GM23338 (cell line): ENCODE measurements at regions not wholly inside any gene's neighbourhood (a gene's known extent, or its start where the extent isn't known, plus 50 kb on each side); places are given as distances from the start of the nearest gene placed in this dataset.

Source experiments
- ATAC-seq: fragments of 200-7000 bp; cut with Tn5 transposase; 3 replicates; pipeline ENCODE4 v1.9.1; 2020
- DNase-seq: peaks from one replicate; pipeline ENCODE4 v3.0.0-alpha.2; 2015; ENCODE audit warnings: low spot score
- H2AFZ ChIP-seq: fragments of 200-600 bp; sonication (generic); 2 replicates; pipeline ENCODE4 v1.8.0; 2016; ENCODE audit warnings: antibody characterized with exemption, mild to moderate bottlenecking, moderate library complexity
- H3F3A ChIP-seq: fragments of 200-600 bp; sonication (generic); replicated peaks from 2 replicates; pipeline ENCODE4 v1.8.0; 2017; ENCODE audit warnings: antibody characterized with exemption, mixed run types, low read depth
- H3K27ac ChIP-seq: fragments of 200-600 bp; sonication (generic); 2 replicates; pipeline ENCODE4 v1.6.1; 2016; ENCODE audit warnings: low read depth
- H3K27me3 ChIP-seq: fragments of 200-600 bp; sonication (generic); 2 replicates; pipeline ENCODE4 v1.8.0; 2016; ENCODE audit warnings: mild to moderate bottlenecking, mixed run types, moderate library complexity; ENCODE audit not compliant: insufficient read depth
- H3K36me3 ChIP-seq: fragments of 200-600 bp; sonication (generic); 2 replicates; pipeline ENCODE4 v1.8.0; 2016; ENCODE audit warnings: mild to moderate bottlenecking; ENCODE audit not compliant: insufficient read depth
- H3K4me1 ChIP-seq: fragments of 200-600 bp; sonication (generic); 2 replicates; pipeline ENCODE4 v1.8.0; 2016; ENCODE audit warnings: mild to moderate bottlenecking, moderate library complexity; ENCODE audit not compliant: insufficient read depth
- H3K4me2 ChIP-seq: fragments of 200-600 bp; sonication (generic); 2 replicates; pipeline ENCODE4 v1.7.1; 2017; ENCODE audit warnings: mixed run types
- H3K4me3 ChIP-seq: fragments of 200-600 bp; sonication (generic); 2 replicates; pipeline ENCODE4 v1.6.1; 2016; ENCODE audit warnings: mixed run types
- H3K79me2 ChIP-seq: fragments of 200-600 bp; sonication (generic); replicated peaks from 2 replicates; pipeline ENCODE4 v1.8.0; 2017; ENCODE audit warnings: mild to moderate bottlenecking; ENCODE audit not compliant: insufficient read depth
- H3K9me2 ChIP-seq: fragments of 200-600 bp; sonication (generic); 2 replicates; pipeline ENCODE4 v1.8.0; 2017; ENCODE audit not compliant: insufficient read depth
- H4K20me1 ChIP-seq: fragments of 200-600 bp; sonication (generic); replicated peaks from 2 replicates; pipeline ENCODE4 v1.8.0; 2017; ENCODE audit warnings: mild to moderate bottlenecking; ENCODE audit not compliant: insufficient read depth
- H3K27ac Mint-ChIP-seq: 2 replicates; pipeline ENCODE4 v1.8.0; 2020; ENCODE audit warnings: inconsistent platforms, mild to moderate bottlenecking, moderate library complexity, mixed read lengths
- H3K27me3 Mint-ChIP-seq: 3 replicates; pipeline ENCODE4 v1.8.0; 2022; ENCODE audit warnings: low read depth, mild to moderate bottlenecking, moderate library complexity, mixed read lengths, inconsistent platforms; ENCODE audit not compliant: insufficient read depth, poor library complexity
- H3K36me3 Mint-ChIP-seq: 3 replicates; pipeline ENCODE4 v1.8.0; 2021; ENCODE audit warnings: low read depth, mild to moderate bottlenecking, inconsistent platforms, moderate library complexity, mixed read lengths
- H3K4me1 Mint-ChIP-seq: 3 replicates; pipeline ENCODE4 v1.8.0; 2020; ENCODE audit warnings: mild to moderate bottlenecking, inconsistent platforms, mixed read lengths
- H3K4me3 Mint-ChIP-seq: 3 replicates; pipeline ENCODE4 v1.8.0; 2021; ENCODE audit warnings: moderate library complexity, mild to moderate bottlenecking, inconsistent platforms, mixed read lengths
- H3K9me3 Mint-ChIP-seq: 3 replicates; pipeline ENCODE4 v1.8.0; 2020; ENCODE audit warnings: moderate library complexity, mild to moderate bottlenecking, inconsistent platforms, mixed read lengths
- POLR2AphosphoS5 ChIP-seq: IDR thresholded peaks from 2 replicates; pipeline ENCODE4 v1.6.1; 2016; ENCODE audit warnings: antibody characterized with exemption, low read depth
- ZNF462 ChIP-seq: fragments of 250-450 bp; sonication (Bioruptor Pico); IDR thresholded peaks from 2 replicates; pipeline ENCODE4 v1.5.0; 2020; ENCODE audit warnings: mild to moderate bottlenecking, moderate library complexity

GRCh38 chr20:56994006-56994405 is 272.4 kb downstream of the BMP7 start:
- H3K27ac ChIP-seq = no peak overlapping the region
- Mint-ChIP-seq H3K9me3 (peaks cover 15% of the 10 kb centered on the region), H3K4me3 (no peak overlapping the region), H3K36me3 (0 out of 3 replicates have a peak, but pooled peaks cover 4% of the 10 kb centered on the region), H3K27ac (no peak overlapping the region), H3K4me1 (no peaks in the 10 kb centered on the region), H3K27me3 (peaks cover 2% of the 10 kb centered on the region)
- TF ChIP-seq POLR2AphosphoS5 = no peak
- no peak for DNase-seq
- no peaks in the 10 kb centered on the region for H3F3A ChIP-seq
- no peaks in the 10 kb centered on the region for H3K36me3 ChIP-seq
- no peak overlapping the region for H2AFZ ChIP-seq
- no peaks in the 10 kb centered on the region for H4K20me1 ChIP-seq
- no peak overlapping the region for H3K4me3 ChIP-seq
- no peaks in the 10 kb centered on the region for H3K79me2 ChIP-seq
- no peaks in the 10 kb centered on the region for H3K27me3 ChIP-seq
- H3K9me2 ChIP-seq = no peaks in the 10 kb centered on the region; the same call in 1 of the 2 replicates
- H3K4me2 ChIP-seq = no peak overlapping the region
- ATAC-seq = no peak
- H3K4me1 ChIP-seq = no peaks in the 10 kb centered on the region

- TF ChIP-seq ZNF462 (CRISPR knock-in tag) = no peak
- no peaks in the 10 kb centered on the region for H3K27me3 ChIP-seq
- H3K36me3 Mint-ChIP-seq = 0 out of 3 replicates have a peak, but pooled peaks cover 4% of the 10 kb centered on the region
- H3K27ac ChIP-seq = no peak overlapping the region
- H3K79me2 ChIP-seq = no peaks in the 10 kb centered on the region
- H3K4me2 ChIP-seq = no peak overlapping the region
- H3K27me3 Mint-ChIP-seq = peaks cover 4% of the 10 kb centered on the region
- peak overlapping the region; percentile 83; the same call in 1 of the 2 replicates for H2AFZ ChIP-seq
- no peak overlapping the region for H3K4me3 ChIP-seq
- H3F3A ChIP-seq = no peaks in the 10 kb centered on the region
- H3K4me3 Mint-ChIP-seq = no peak overlapping the region
- no peaks in the 10 kb centered on the region for H3K4me1 ChIP-seq
- no peaks in the 10 kb centered on the region for H3K36me3 ChIP-seq
- H3K27ac Mint-ChIP-seq = no peak overlapping the region
- H3K4me1 Mint-ChIP-seq = no peaks in the 10 kb centered on the region
- peaks cover 19% of the 10 kb centered on the region for H3K9me3 Mint-ChIP-seq
- H4K20me1 ChIP-seq = no peaks in the 10 kb centered on the region
- no peaks in the 10 kb centered on the region; the same call in 1 of the 2 replicates for H3K9me2 ChIP-seq
- no peak; the same call in 2 of the 3 replicates for ATAC-seq
- no peak for DNase-seq
These were observed 271.3 kb downstream of the BMP7 start for GRCh38 chr20:56995149-56995548.
